ENCODE measurements at regions not wholly inside any gene's neighbourhood (a gene's known extent, or its start where the extent isn't known, plus 50 kb on each side); places are given as distances from the start of the nearest gene placed in this dataset.

DNA sequence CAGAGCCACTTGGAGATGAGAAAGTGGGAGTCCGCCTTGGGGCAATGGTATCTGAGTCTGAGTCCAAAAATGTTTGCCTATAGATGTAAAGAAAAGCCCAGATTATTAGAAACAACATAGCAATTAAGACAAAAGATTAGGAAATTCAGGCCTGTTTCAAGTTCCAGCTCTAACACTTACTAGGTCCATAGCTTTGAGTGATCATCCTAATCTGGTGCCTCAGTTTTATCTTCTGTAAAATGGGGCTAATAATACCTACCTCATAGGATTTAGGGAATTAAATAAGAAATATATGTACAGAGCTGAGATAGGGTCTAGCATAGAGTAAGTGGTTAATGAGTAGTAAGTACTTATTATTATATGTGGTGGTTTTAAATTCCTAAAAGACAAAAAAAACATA, 58.6 kb upstream of the NLK start:
- TF ChIP-seq EP300 (conservative IDR thresholded peaks at IDR 0.05; ENCODE audit: poor library complexity, severe bottlenecking) = no peak
- no peak for TF ChIP-seq CTCF (IDR thresholded peaks at IDR 0.05; ENCODE audit: poor library complexity, severe bottlenecking)
- TF ChIP-seq REST (IDR thresholded peaks at IDR 0.05; ENCODE audit: borderline replicate concordance) = no peak
- no peak for TF ChIP-seq EZH2 (IDR thresholded peaks at IDR 0.05; ENCODE audit: borderline replicate concordance, insufficient read depth, low read length, poor library complexity, severe bottlenecking)
- no peak for TF ChIP-seq POLR2AphosphoS5 (IDR thresholded peaks at IDR 0.05)
- TF ChIP-seq MXI1 (conservative IDR thresholded peaks at IDR 0.05; ENCODE audit: poor library complexity, severe bottlenecking) = no peak

Measured in neural cell (in vitro differentiated cells).